GM23338 (cell line): ENCODE measurements at regions not wholly inside any gene's neighbourhood (a gene's known extent, or its start where the extent isn't known, plus 50 kb on each side); places are given as distances from the start of the nearest gene placed in this dataset.
A peak's percentile ranks its signal among the peaks of the same experiment; 100 is the strongest.

Experiments used
- ATAC-seq: fragments of 200-7000 bp; cut with Tn5 transposase; 3 replicates; pipeline ENCODE4 v1.9.1; 2020
- DNase-seq: peaks from one replicate; pipeline ENCODE4 v3.0.0-alpha.2; 2015; ENCODE audit warnings: low spot score
- H2AFZ ChIP-seq: fragments of 200-600 bp; sonication (generic); 2 replicates; pipeline ENCODE4 v1.8.0; 2016; ENCODE audit warnings: antibody characterized with exemption, mild to moderate bottlenecking, moderate library complexity
- H3F3A ChIP-seq: fragments of 200-600 bp; sonication (generic); replicated peaks from 2 replicates; pipeline ENCODE4 v1.8.0; 2017; ENCODE audit warnings: antibody characterized with exemption, mixed run types, low read depth
- H3K27ac ChIP-seq: fragments of 200-600 bp; sonication (generic); 2 replicates; pipeline ENCODE4 v1.6.1; 2016; ENCODE audit warnings: low read depth
- H3K27me3 ChIP-seq: fragments of 200-600 bp; sonication (generic); 2 replicates; pipeline ENCODE4 v1.8.0; 2016; ENCODE audit warnings: mild to moderate bottlenecking, mixed run types, moderate library complexity; ENCODE audit not compliant: insufficient read depth
- H3K36me3 ChIP-seq: fragments of 200-600 bp; sonication (generic); 2 replicates; pipeline ENCODE4 v1.8.0; 2016; ENCODE audit warnings: mild to moderate bottlenecking; ENCODE audit not compliant: insufficient read depth
- H3K4me1 ChIP-seq: fragments of 200-600 bp; sonication (generic); 2 replicates; pipeline ENCODE4 v1.8.0; 2016; ENCODE audit warnings: mild to moderate bottlenecking, moderate library complexity; ENCODE audit not compliant: insufficient read depth
- H3K4me2 ChIP-seq: fragments of 200-600 bp; sonication (generic); 2 replicates; pipeline ENCODE4 v1.7.1; 2017; ENCODE audit warnings: mixed run types
- H3K4me3 ChIP-seq: fragments of 200-600 bp; sonication (generic); 2 replicates; pipeline ENCODE4 v1.6.1; 2016; ENCODE audit warnings: mixed run types
- H3K79me2 ChIP-seq: fragments of 200-600 bp; sonication (generic); replicated peaks from 2 replicates; pipeline ENCODE4 v1.8.0; 2017; ENCODE audit warnings: mild to moderate bottlenecking; ENCODE audit not compliant: insufficient read depth
- H3K9me2 ChIP-seq: fragments of 200-600 bp; sonication (generic); 2 replicates; pipeline ENCODE4 v1.8.0; 2017; ENCODE audit not compliant: insufficient read depth
- H4K20me1 ChIP-seq: fragments of 200-600 bp; sonication (generic); replicated peaks from 2 replicates; pipeline ENCODE4 v1.8.0; 2017; ENCODE audit warnings: mild to moderate bottlenecking; ENCODE audit not compliant: insufficient read depth
- H3K27ac Mint-ChIP-seq: 2 replicates; pipeline ENCODE4 v1.8.0; 2020; ENCODE audit warnings: inconsistent platforms, mild to moderate bottlenecking, moderate library complexity, mixed read lengths
- H3K27me3 Mint-ChIP-seq: 3 replicates; pipeline ENCODE4 v1.8.0; 2022; ENCODE audit warnings: low read depth, mild to moderate bottlenecking, moderate library complexity, mixed read lengths, inconsistent platforms; ENCODE audit not compliant: insufficient read depth, poor library complexity
- H3K36me3 Mint-ChIP-seq: 3 replicates; pipeline ENCODE4 v1.8.0; 2021; ENCODE audit warnings: low read depth, mild to moderate bottlenecking, inconsistent platforms, moderate library complexity, mixed read lengths
- H3K4me1 Mint-ChIP-seq: 3 replicates; pipeline ENCODE4 v1.8.0; 2020; ENCODE audit warnings: mild to moderate bottlenecking, inconsistent platforms, mixed read lengths
- H3K4me3 Mint-ChIP-seq: 3 replicates; pipeline ENCODE4 v1.8.0; 2021; ENCODE audit warnings: moderate library complexity, mild to moderate bottlenecking, inconsistent platforms, mixed read lengths
- H3K9me3 Mint-ChIP-seq: 3 replicates; pipeline ENCODE4 v1.8.0; 2020; ENCODE audit warnings: moderate library complexity, mild to moderate bottlenecking, inconsistent platforms, mixed read lengths
- CREB1 ChIP-seq: fragments of 250-450 bp; sonication (Bioruptor Pico); IDR thresholded peaks from 2 replicates; pipeline ENCODE4 v1.5.0; 2020; ENCODE audit warnings: low read depth, mild to moderate bottlenecking, moderate library complexity
- CTCF ChIP-seq, 2 experiments: fragments of 200-600 bp in 1 of 2; sonication (generic) in 1 of 2; conservative IDR thresholded peaks; 2 replicates each; pipeline versions ENCODE4 v1.5.1 to v1.6.1; 2016 to 2017; ENCODE audit warnings: antibody characterized with exemption in 2 of 2, low read depth in 2 of 2, mild to moderate bottlenecking in 2 of 2, moderate library complexity in 1 of 2
- ETS1 ChIP-seq: IDR thresholded peaks from 2 replicates; pipeline ENCODE4 v1.6.1; 2016; ENCODE audit warnings: antibody characterized with exemption
- EZH2 ChIP-seq: fragments of 200-600 bp; sonication (generic); IDR thresholded peaks from one replicate; pipeline ENCODE4 v1.8.0; 2017; ENCODE audit warnings: antibody characterized with exemption, mild to moderate bottlenecking, low read depth; ENCODE audit not compliant: unreplicated experiment
- EZH2phosphoT487 ChIP-seq: fragments of 200-600 bp; sonication (generic); IDR thresholded peaks from one replicate; pipeline ENCODE4 v1.8.1; 2018; ENCODE audit warnings: antibody characterized with exemption; ENCODE audit not compliant: unreplicated experiment
- JUNB ChIP-seq: IDR thresholded peaks from one replicate; pipeline ENCODE4 v1.6.1; 2016; ENCODE audit warnings: antibody characterized with exemption; ENCODE audit not compliant: unreplicated experiment
- NANOG ChIP-seq: IDR thresholded peaks from 2 replicates; pipeline ENCODE4 v1.6.1; 2016; ENCODE audit warnings: antibody characterized with exemption, borderline replicate concordance
- POLR2AphosphoS5 ChIP-seq: IDR thresholded peaks from 2 replicates; pipeline ENCODE4 v1.6.1; 2016; ENCODE audit warnings: antibody characterized with exemption, low read depth
- REST ChIP-seq: IDR thresholded peaks from one replicate; pipeline ENCODE4 v1.6.1; 2018; ENCODE audit warnings: antibody characterized with exemption; ENCODE audit not compliant: unreplicated experiment
- ZNF114 ChIP-seq: fragments of 250-450 bp; sonication (Bioruptor Pico); IDR thresholded peaks from 2 replicates; pipeline ENCODE4 v1.5.0; 2020; ENCODE audit warnings: mild to moderate bottlenecking, moderate library complexity
- ZNF331 ChIP-seq: fragments of 250-450 bp; sonication (Bioruptor Pico); IDR thresholded peaks from 2 replicates; pipeline ENCODE4 v1.5.0; 2020; ENCODE audit warnings: low read depth, mild to moderate bottlenecking, moderate library complexity
- ZNF462 ChIP-seq: fragments of 250-450 bp; sonication (Bioruptor Pico); IDR thresholded peaks from 2 replicates; pipeline ENCODE4 v1.5.0; 2020; ENCODE audit warnings: mild to moderate bottlenecking, moderate library complexity

GRCh38 chr1:114208106-114208505, 54.4 kb upstream of the SYT6 start (continued):
- TF ChIP-seq ETS1, result no peak

- Histone ChIP-seq H3F3A (no peaks in the 10 kb centered on the region), H3K36me3 (no peaks in the 10 kb centered on the region), H4K20me1 (no peaks in the 10 kb centered on the region), H3K4me2 (no peak overlapping the region), H3K4me1 (no peaks in the 10 kb centered on the region), H3K27me3 (peaks cover 16% of the 10 kb centered on the region), H3K79me2 (no peaks in the 10 kb centered on the region), H3K9me2 (peaks cover 3% of the 10 kb centered on the region; the same call in 1 of the 2 replicates), H3K4me3 (no peak overlapping the region), H3K27ac (no peak overlapping the region), H2AFZ (peak overlapping the region; percentile 85; the same call in 1 of the 2 replicates)
- Mint-ChIP-seq H3K27me3 (peaks cover 8% of the 10 kb centered on the region), H3K9me3 (no peaks in the 10 kb centered on the region), H3K4me1 (peaks cover 3% of the 10 kb centered on the region; the same call in 1 of the 3 replicates), H3K27ac (no peak overlapping the region), H3K4me3 (no peak overlapping the region), H3K36me3 (no peaks in the 10 kb centered on the region)
- DNase-seq (no peak), ATAC-seq (no peak)
- no peak for TF ChIP-seq CTCF (conservative IDR thresholded peaks at IDR 0.05; ENCODE audit: low read depth in 2 of 2)
- TF ChIP-seq ZNF462 (CRISPR knock-in tag), result no peak
- no peak for TF ChIP-seq EZH2phosphoT487
- no peak for TF ChIP-seq REST
- no peak for TF ChIP-seq ZNF331 (CRISPR knock-in tag)
- TF ChIP-seq CREB1 (CRISPR knock-in tag), result no peak
- no peak for TF ChIP-seq NANOG
- no peak for TF ChIP-seq ZNF114 (CRISPR knock-in tag)
- TF ChIP-seq EZH2, result no peak
- TF ChIP-seq ETS1, result no peak
- TF ChIP-seq JUNB, result no peak
- TF ChIP-seq POLR2AphosphoS5, result no peak
Measured at GRCh38 chr1:114207635-114208034, 54.0 kb upstream of the SYT6 start.
